HG03103 (cell line): ENCODE measurements at regions not wholly inside any gene's neighbourhood (a gene's known extent, or its start where the extent isn't known, plus 50 kb on each side); places are given as distances from the start of the nearest gene placed in this dataset.

Source experiments
- ATAC-seq: cut with Tn5 transposase; IDR thresholded peaks from one replicate; pipeline ENCODE4 v1.9.1; 2021; ENCODE audit warnings: low read depth; ENCODE audit not compliant: unreplicated experiment

DNA sequence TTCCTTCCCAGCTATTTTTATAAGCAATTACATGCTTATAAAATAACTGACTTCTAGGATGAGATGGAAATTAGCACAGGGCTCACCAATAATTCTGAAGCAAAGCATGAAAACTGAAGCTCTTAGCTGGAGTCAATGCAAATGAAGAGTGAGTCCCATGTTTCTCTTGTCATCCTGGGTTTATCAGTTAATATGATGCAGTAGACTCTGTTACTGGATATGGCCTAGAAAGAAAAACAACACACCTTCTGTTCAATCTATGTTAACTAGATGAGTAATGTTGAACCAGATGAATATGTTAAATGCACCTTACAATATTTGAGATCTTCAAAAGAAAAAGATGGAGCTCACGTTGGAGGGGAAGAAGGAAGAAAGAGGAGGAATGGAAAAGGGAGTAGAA is 229.4 kb downstream of the DUSP6 start:
- ATAC-seq = no peak

GRCh38 chr12:89117448-89118034 is 234.8 kb downstream of the DUSP6 start:
- no peak for ATAC-seq

DNA sequence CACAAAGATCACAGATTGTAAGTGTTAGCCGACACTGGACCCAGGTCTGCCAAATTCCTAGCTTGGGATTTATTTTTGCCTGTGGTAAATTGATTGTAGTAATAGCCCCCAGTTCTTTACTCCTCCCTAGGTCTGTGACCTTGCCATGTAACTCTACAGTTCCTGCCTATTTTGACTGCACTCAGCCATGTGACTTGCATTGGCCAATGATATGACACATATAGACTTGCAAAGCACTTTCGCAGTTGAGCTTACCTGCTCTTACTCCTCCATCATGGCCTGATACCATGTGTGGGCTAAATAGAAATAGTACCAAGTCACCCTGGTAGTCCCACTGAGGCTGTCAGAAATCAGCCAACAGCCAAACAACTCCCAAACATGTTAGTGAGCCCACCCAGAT is 240.3 kb downstream of the DUSP6 start:
- no peak for ATAC-seq

DNA sequence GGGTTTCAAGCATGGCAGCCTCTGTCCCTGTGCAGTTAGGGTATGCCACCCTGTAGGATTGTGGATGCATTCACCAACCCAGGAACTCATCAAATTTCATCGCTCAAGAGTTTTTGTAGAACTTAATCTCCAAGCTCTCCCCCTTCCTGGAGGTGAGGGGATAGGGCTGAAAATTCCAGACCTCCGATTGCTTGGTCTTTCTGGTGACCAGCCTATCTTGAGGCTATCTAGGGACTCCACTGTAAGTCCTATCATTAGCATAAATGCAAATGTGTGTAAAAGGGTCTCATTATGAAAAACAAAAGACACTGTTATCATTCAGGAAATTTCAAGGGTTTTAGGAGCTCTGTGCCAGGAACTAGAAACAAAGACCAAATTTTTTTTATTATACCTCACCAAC is 244.0 kb downstream of the DUSP6 start:
- no peak for ATAC-seq

- no peak for ATAC-seq
These were observed 245.4 kb downstream of the DUSP6 start for GRCh38 chr12:89106950-89107349.

DNA sequence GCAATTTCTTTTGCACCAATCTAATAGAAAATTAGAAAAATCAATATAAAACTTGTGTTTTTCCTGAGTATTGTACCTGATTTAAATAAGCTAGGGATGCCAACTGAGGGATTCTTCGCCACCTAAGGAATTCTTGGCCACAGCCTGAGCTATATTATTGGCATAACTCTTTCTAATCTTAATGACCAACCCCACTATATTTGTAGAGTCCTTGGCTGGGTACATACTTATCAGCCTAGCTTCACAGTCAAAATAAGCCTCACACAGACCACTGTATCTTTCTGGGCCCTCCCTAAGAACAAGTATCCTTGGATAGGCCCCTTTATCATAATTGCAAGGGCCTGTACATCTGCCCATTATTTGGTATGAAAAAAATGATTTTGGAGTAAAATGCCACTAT is 247.1 kb downstream of the DUSP6 start:
- ATAC-seq = no peak

DNA sequence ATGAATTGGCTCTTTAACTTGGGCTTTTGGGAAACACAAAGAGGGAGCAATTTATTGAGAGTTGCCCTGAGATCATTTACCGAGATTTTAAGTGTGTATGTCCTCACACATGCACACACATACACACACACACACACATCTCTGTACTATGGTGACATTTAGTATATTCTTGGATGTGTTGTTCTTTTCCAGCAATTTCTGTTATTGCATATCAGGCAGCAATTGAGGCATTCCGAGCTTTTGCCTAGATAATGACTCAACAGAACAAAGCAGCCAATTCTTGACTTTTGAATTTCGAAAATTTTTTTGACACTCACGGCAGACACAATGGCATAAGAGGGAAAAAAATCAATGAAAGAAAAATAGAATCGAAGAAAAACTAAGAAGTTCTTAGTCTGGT is 248.5 kb downstream of the DUSP6 start:
- ATAC-seq = no peak

DNA sequence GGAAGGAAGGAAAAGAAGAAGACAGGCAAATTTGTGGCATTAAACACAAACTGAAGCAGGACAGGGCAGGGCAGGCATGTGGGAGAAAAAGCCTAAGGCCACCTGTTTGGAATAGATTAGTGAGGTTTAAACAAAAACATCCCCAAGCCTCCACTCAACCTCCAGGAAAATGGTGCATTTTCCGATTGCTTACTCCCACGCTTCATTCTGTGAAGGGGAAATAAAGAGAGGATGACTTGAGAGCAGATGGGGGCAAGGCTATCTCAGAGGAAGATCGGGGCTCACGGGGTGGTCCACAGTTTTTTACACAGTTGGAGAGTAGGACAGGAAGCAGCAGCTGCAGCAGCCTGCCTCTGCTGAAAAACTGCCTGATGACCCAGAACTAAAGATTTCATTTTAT is 250.9 kb downstream of the DUSP6 start:
- ATAC-seq = no peak

DNA sequence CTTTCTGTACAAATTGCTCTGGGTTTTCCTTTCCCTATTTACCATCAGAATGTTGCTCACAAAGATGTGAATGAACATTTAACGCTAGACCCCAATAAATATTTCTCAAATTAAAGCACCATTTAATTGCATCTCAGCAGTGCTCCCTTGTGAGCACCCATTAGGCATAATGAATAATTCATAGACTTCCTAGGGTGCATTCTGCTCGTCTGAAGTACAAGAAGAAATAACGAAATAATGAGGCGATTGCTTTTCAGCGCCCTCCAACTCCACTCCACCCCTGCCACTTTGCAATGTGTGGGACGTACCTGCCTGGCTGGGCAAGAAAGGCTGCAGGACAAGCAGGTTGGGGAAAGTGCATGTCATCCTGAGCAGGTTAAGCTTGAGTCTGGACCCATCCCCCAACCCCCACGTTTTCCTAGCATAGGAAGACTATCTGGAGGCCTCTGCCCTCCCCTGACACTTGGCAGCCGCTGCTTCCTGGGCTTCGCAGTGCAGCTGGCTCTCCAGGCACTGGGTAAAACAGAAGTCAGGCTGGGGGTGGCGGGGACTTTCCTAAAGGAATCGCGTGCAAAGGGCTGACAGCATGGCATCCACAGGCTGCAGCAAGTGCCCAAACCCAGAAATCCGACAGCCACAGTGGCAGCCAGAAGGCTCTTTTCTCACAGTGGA is 253.7 kb downstream of the DUSP6 start:
- ATAC-seq = no peak

GRCh38 chr12:89092297-89092696 is 260.0 kb downstream of the DUSP6 start:
- ATAC-seq = no peak

- ATAC-seq = no peak
These were observed 260.9 kb downstream of the DUSP6 start for GRCh38 chr12:89091293-89091841.

- no peak for ATAC-seq
These were observed 263.0 kb downstream of the DUSP6 start for GRCh38 chr12:89089264-89089663.

GRCh38 chr12:89087876-89088275 is 264.4 kb downstream of the DUSP6 start:
- ATAC-seq = no peak

- no peak for ATAC-seq
These were observed 265.0 kb downstream of the DUSP6 start for GRCh38 chr12:89087149-89087825.

DNA sequence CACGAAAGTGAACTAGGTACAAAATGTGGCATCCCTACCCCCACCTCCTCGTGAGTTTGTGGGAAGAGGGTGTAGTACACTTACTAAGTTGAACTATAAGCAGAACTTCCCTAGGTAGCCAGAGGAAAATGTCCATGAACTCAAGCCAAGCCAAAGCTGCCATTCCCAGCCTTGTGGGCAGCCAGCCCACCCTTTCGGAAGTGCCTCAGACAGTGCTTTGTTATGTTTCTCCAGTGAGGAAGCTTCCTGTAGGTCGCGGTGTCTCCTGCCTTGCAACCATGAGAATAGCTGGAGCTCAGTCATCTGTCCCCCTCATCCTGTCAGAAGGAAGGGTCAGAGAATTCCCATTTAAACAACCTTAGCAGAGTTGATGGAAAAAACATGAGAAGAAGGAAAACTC is 266.9 kb downstream of the DUSP6 start:
- ATAC-seq = no peak

DNA sequence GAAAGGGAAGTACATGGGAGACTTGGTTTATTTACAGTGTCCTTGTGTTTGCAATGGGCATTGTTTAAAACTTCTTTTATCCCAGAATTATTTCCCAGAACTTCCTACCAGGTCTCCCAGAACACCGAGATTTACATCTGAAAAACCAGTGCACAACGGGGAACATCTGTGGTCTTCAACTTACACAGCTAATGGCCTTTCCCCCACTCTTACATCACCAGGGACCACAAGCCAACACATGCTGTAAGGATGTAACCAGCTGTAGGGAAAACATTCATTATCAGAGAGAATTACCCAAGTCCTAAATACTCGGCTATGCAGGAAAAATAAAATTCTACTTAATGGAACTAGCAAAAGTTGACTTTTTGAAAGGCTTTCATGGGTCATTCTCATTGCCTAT is 267.6 kb downstream of the DUSP6 start:
- no peak for ATAC-seq

GRCh38 chr12:89083491-89083890 is 268.8 kb downstream of the DUSP6 start:
- no peak for ATAC-seq

GRCh38 chr12:89082370-89082753 is 269.9 kb downstream of the DUSP6 start:
- no peak for ATAC-seq

DNA sequence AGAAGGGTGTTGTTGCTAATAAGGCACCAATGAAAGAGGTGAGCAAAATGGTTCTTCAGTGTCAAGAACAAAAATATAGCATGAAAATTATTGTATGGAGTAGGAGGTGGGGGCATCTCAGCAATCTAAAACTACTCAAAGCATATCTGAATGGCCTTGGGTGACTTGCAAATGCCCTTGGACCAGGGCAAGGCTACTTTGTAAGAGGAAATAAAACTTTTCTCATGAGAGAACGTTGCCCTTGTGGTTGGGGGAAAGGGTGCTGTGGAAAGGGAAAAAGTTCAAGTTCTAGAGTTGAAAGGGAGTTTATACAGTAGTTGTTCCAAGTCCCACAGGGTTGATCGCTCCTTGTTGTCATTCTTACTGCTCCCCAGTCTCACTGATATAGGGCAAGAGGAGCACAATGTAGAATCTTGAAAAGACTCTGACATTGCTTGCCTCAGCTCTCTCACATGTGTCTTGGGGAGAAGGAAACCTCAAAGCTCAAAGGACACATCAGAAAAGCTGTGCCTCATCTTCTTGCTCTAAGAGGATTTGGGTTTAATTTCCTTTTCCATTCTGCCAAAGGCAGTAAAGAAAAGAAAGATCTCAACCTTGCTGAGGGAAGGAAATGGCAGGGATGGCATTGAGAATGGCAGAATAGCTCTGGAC is 270.5 kb downstream of the DUSP6 start:
- no peak for ATAC-seq

- ATAC-seq = no peak
These were observed 271.4 kb downstream of the DUSP6 start for GRCh38 chr12:89080793-89081465.
